NCI-H748 treated with DMSO at 0.1 percent for 48 hours (cell line): ENCODE measurements at regions not wholly inside any gene's neighbourhood (a gene's known extent, or its start where the extent isn't known, plus 50 kb on each side); places are given as distances from the start of the nearest gene placed in this dataset.

ENCODE experiments used
- DNase-seq: peaks from one replicate; lab custom pipeline; 2025; lab: John Stamatoyannopoulos, UW

- no peak for DNase-seq
Measured at GRCh38 chr3:174662653-174663052, 196.5 kb upstream of the NAALADL2 start.

- no peak for DNase-seq
Measured at GRCh38 chr3:174667386-174667785, 191.7 kb upstream of the NAALADL2 start.

- DNase-seq = no peak
Measured at GRCh38 chr3:174675406-174675805, 183.7 kb upstream of the NAALADL2 start.

- DNase-seq = no peak
Measured at GRCh38 chr3:174681784-174682183, 177.3 kb upstream of the NAALADL2 start.

DNA sequence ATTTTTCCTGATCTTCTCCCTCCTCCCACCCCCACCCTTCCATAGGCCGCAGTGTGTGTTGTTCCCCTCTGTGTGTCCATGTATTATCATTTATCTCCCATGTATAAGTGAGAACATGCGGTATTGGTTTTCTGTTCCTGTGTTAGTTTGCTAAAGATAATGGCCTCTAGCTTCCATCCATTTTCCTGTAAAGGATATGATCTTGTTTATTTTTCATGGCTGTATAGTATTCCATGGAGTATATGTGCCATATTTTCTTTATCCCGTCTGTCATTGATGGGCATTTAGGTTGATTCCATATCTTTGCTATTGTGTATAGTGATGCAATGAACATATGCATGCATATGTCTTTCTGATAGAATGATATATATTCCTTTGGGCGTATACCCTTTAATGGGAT lies 173.3 kb upstream of the NAALADL2 start:
- DNase-seq = no peak

- no peak for DNase-seq
Measured at GRCh38 chr3:174697310-174697709, 161.8 kb upstream of the NAALADL2 start.

- DNase-seq = no peak
Measured at GRCh38 chr3:174700736-174701135, 158.4 kb upstream of the NAALADL2 start.

DNA sequence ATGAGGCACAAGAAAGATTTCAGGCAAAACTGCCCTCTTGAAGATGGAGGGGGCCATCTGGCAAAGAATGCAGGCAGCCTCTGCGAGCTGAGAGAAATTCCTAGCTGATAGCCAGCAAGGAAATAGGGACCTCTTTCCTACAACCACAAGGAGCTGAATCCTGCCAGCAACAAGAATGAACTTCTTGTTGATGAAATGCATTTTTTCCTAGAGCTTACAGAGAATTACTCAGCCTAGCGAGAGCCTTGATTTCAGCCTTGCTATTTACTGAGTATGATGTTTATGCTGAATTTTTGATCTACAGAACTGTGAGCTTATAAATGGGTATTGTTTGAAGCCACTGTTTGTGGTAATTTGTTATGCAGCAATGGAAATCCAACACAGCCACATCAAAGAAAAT lies 148.5 kb upstream of the NAALADL2 start:
- no peak for DNase-seq

- no peak for DNase-seq
Measured at GRCh38 chr3:174715386-174715785, 143.7 kb upstream of the NAALADL2 start.

- DNase-seq = no peak
Measured at GRCh38 chr3:174716956-174717505, 142.1 kb upstream of the NAALADL2 start.

- DNase-seq = no peak
Measured at GRCh38 chr3:174720717-174721116, 138.4 kb upstream of the NAALADL2 start.

GRCh38 chr3:174725303-174725702 lies 133.8 kb upstream of the NAALADL2 start:
- DNase-seq = no peak

DNA sequence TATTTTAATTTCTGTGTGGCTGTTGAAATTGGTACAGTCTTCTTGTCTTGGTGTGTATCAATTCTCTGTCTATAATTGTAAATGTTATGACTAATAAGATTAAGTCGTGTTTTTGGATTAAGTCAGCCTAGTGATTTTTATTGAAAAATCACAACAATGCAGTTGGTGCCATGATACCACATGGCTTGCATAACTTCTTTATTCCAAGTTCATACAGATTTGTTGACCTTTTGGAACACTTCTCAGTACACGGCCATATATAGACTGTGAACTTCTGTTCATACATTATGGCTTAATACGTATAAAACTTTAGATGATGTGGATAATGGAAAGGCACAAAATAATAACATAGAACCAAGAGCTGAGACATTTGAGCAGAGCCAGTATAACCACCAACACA lies 121.2 kb upstream of the NAALADL2 start:
- DNase-seq = no peak

- DNase-seq = no peak
Measured at GRCh38 chr3:174749143-174749542, 110.0 kb upstream of the NAALADL2 start.

GRCh38 chr3:174755833-174756829 lies 103.0 kb upstream of the NAALADL2 start:
- DNase-seq = no peak

DNA sequence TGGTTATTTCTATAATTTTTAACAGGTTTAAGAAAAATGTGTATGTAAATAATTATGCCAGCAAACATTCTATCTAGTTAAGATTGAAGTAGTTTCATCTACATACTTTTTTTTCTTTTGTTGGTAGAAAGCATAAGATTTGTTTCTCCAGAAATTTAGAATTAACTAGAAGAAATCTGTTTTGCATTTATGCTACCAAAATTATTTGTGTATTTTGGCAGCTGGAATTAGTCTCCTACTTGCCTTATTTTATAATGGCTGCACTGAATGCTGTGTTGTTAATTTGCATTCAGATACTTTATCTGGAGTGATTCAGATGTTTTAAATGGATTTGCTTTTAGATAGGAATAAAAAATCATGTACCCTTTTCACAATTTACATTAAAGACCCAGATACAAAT lies 100.2 kb upstream of the NAALADL2 start:
- no peak for DNase-seq

DNA sequence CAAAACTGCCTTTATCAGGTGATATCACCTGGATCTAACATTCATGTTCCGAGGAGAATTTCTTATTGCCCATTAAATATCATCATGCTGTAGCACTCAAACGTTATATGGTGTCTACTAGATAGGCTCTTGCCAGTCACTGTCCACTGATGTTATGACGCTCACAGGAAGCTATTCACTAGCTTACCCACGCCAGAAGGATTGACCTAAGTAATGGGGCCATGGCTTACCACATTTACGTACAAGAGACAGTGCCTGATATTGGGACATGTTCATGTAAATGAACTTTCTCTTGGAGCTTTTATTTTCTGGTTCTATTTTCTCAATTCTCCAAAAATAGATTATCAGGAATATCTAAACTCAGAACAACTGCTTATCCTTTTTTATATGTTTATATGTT lies 91.7 kb upstream of the NAALADL2 start:
- DNase-seq = no peak

DNA sequence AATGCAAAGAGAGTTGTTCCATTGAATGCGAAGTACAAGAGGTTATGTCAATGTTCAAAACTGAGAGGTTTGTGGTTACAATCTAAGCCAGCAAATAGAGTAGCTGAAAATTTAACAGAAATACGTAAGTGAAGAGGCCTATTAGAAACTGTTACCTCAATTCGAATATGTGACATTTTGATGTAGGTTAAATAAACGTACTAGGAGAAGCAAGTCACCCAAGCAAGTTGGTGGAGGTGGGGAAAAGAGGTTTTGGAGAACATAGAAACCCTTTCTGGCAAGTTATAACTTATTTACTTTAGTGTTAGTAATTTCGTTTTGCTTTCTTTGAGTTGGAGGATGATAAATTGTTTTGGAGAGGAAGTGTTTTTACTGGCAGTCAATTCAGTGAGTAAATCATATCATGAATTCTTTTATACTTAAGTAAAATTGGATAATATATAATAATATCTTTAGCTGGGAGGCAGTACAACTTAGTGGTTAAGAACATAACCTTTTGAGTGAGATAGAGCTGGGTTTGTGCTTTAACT lies 91.2 kb upstream of the NAALADL2 start:
- no peak for DNase-seq

DNA sequence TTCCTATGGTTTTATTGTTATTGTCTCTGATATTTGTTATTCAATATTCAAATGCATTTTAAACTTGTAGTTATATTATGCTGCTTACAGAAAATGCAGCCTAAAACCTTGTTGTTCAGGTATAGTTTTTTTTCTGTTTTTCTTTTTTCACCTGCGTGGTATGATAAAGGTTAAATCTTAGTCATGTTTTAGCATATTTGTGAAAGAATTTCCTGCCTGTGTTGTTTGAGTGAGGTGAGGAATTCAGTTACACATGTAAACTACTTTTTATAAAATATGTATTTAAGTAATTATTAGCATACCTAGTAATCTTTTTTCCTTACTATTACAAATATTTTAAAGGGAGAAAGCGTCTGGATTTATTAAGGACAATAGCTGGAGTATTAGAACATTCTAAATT lies 90.0 kb upstream of the NAALADL2 start:
- DNase-seq = no peak

GRCh38 chr3:174775603-174776002 lies 83.5 kb upstream of the NAALADL2 start:
- DNase-seq = no peak

DNA sequence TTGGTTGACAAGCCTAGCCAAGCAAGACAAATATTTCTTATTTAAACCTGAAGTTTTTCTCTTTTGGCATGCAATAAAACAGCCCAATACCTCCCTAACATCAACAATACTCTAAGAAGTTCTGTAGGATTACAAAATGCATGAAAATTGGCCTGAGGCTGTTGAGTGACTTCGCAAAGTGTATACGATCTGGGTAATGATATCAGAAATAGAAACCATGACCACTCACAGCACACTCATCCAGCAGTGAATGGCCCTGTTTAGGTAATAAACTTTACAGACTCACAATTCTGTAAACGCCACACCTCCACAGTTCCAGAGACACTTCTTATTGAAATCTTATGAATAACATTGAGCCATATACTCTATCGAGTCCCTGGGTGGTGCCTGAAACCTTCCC lies 83.0 kb upstream of the NAALADL2 start:
- no peak for DNase-seq

- DNase-seq = no peak
Measured at GRCh38 chr3:174776636-174777035, 82.5 kb upstream of the NAALADL2 start.

DNA sequence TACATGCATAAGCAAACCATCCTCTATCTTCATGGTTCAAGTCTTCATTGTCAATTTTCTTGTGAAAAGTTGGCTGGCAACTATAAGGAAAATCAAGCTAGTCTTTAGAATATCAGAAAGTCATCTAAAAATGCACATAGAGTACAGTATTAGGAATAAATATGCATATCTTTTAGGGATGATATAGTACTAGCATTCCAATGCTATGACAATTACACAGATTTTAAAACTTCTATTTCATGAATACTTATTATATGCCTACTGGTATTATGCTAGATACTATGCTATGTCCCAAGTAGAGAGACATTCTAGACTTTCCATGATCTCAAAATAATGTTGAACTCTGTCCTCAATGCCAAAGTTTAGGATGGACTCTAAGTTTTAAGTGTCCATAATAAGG lies 81.3 kb upstream of the NAALADL2 start:
- no peak for DNase-seq
